ENCODE measurements at regions not wholly inside any gene's neighbourhood (a gene's known extent, or its start where the extent isn't known, plus 50 kb on each side); places are given as distances from the start of the nearest gene placed in this dataset.

DNA sequence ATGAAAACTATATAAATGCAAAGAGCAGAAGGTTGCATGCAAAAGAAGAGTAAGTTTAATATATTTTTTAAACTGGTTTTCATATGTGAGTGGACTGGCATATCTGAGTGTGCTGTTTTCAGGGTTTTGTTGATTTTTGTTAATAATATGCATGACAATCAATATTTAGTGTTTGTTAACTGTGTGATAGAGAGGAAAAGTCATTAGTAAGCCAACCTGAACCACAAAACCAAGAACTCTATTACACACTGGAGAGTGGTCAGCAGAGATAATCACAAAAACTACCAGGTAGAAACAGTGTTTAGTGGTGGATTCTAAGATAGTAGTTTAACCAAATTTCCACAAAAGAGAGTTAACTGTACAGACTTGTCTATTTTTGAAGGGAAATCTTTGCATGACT lies 396.9 kb downstream of the GASK1B start:
- ATAC-seq (no peak), FAIRE-seq (no peak), DNase-seq (ENCODE audit: low read depth, low spot score) (no peak)
- H3K4me2 ChIP-seq (ENCODE audit: control insufficient read depth, insufficient read depth), result no peak overlapping the region
- no peak overlapping the region for H3K27ac ChIP-seq (ENCODE audit: control insufficient read depth, insufficient read depth)
- SMC1A ChIA-PET (ENCODE audit: uncharacterized antibody, unreplicated experiment), result no interaction called here
- H3K79me2 ChIP-seq (ENCODE audit: control insufficient read depth, insufficient read depth, low read length), result no peaks in the 10 kb centered on the region
- RAD21 ChIA-PET (ENCODE audit: unreplicated experiment), result no interaction called here
- no peak overlapping the region for H3K4me3 ChIP-seq
- BruUV-seq (replicated peaks), result no TSS peak
- no peaks in the 10 kb centered on the region for H4K20me1 ChIP-seq (ENCODE audit: control insufficient read depth, insufficient read depth)
- H3K36me3 ChIP-seq (ENCODE audit: control insufficient read depth in 2 of 2, insufficient read depth in 2 of 2, low read length in 1 of 2), result no peaks in the 10 kb centered on the region
- POLR2A ChIA-PET, result no interaction called here
- no peaks in the 10 kb centered on the region for H3K27me3 ChIP-seq (replicated peaks in 1 of 2; ENCODE audit: control insufficient read depth in 2 of 2, insufficient read depth in 2 of 2, low read length in 1 of 2)
- CTCF ChIA-PET, result no interaction called here
- in situ Hi-C loops (cut with MboI) (no loop called here), intact Hi-C loops (cut with micrococcal nuclease; ENCODE audit: unreplicated experiment) (no loop called here)
- H3K9me3 ChIP-seq (replicated peaks; ENCODE audit: control insufficient read depth, insufficient read depth, low read length), result no peaks in the 10 kb centered on the region
- no peak overlapping the region for H2AFZ ChIP-seq (ENCODE audit: control insufficient read depth, low read depth, low read length)
- no peak overlapping the region for H3K9ac ChIP-seq (ENCODE audit: control insufficient read depth, insufficient read depth, low read length)
- no peaks in the 10 kb centered on the region for H3K4me1 ChIP-seq (ENCODE audit: control insufficient read depth, insufficient read depth, low read length)
- TF ChIP-seq ZNF274 (IDR thresholded peaks at IDR 0.05; ENCODE audit: insufficient read depth, insufficient read length) (no peak), IRF4 (IDR thresholded peaks at IDR 0.05; ENCODE audit: low read depth, low read length) (no peak), NFXL1 (IDR thresholded peaks at IDR 0.05; ENCODE audit: borderline replicate concordance) (no peak), EZH2 (IDR thresholded peaks at IDR 0.05; ENCODE audit: borderline replicate concordance, control insufficient read depth, low read depth, low read length) (no peak), LARP7 (IDR thresholded peaks at IDR 0.05) (no peak)
- TF ChIP-seq, protein P1, sequence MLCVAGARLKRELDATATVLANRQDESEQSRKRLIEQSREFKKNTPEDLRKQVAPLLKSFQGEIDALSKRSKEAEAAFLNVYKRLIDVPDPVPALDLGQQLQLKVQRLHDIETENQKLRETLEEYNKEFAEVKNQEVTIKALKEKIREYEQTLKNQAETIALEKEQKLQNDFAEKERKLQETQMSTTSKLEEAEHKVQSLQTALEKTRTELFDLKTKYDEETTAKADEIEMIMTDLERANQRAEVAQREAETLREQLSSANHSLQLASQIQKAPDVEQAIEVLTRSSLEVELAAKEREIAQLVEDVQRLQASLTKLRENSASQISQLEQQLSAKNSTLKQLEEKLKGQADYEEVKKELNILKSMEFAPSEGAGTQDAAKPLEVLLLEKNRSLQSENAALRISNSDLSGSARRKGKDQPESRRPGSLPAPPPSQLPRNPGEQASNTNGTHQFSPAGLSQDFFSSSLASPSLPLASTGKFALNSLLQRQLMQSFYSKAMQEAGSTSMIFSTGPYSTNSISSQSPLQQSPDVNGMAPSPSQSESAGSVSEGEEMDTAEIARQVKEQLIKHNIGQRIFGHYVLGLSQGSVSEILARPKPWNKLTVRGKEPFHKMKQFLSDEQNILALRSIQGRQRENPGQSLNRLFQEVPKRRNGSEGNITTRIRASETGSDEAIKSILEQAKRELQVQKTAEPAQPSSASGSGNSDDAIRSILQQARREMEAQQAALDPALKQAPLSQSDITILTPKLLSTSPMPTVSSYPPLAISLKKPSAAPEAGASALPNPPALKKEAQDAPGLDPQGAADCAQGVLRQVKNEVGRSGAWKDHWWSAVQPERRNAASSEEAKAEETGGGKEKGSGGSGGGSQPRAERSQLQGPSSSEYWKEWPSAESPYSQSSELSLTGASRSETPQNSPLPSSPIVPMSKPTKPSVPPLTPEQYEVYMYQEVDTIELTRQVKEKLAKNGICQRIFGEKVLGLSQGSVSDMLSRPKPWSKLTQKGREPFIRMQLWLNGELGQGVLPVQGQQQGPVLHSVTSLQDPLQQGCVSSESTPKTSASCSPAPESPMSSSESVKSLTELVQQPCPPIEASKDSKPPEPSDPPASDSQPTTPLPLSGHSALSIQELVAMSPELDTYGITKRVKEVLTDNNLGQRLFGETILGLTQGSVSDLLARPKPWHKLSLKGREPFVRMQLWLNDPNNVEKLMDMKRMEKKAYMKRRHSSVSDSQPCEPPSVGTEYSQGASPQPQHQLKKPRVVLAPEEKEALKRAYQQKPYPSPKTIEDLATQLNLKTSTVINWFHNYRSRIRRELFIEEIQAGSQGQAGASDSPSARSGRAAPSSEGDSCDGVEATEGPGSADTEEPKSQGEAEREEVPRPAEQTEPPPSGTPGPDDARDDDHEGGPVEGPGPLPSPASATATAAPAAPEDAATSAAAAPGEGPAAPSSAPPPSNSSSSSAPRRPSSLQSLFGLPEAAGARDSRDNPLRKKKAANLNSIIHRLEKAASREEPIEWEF (IDR thresholded peaks at IDR 0.05; ENCODE audit: insufficient replicate concordance, low read depth, low read length), result no peak
- TF ChIP-seq, protein P2, sequence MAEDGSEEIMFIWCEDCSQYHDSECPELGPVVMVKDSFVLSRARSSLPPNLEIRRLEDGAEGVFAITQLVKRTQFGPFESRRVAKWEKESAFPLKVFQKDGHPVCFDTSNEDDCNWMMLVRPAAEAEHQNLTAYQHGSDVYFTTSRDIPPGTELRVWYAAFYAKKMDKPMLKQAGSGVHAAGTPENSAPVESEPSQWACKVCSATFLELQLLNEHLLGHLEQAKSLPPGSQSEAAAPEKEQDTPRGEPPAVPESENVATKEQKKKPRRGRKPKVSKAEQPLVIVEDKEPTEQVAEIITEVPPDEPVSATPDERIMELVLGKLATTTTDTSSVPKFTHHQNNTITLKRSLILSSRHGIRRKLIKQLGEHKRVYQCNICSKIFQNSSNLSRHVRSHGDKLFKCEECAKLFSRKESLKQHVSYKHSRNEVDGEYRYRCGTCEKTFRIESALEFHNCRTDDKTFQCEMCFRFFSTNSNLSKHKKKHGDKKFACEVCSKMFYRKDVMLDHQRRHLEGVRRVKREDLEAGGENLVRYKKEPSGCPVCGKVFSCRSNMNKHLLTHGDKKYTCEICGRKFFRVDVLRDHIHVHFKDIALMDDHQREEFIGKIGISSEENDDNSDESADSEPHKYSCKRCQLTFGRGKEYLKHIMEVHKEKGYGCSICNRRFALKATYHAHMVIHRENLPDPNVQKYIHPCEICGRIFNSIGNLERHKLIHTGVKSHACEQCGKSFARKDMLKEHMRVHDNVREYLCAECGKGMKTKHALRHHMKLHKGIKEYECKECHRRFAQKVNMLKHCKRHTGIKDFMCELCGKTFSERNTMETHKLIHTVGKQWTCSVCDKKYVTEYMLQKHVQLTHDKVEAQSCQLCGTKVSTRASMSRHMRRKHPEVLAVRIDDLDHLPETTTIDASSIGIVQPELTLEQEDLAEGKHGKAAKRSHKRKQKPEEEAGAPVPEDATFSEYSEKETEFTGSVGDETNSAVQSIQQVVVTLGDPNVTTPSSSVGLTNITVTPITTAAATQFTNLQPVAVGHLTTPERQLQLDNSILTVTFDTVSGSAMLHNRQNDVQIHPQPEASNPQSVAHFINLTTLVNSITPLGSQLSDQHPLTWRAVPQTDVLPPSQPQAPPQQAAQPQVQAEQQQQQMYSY (CRISPR knock-in tag; IDR thresholded peaks at IDR 0.05), result no peak
- TF ChIP-seq, protein P3, sequence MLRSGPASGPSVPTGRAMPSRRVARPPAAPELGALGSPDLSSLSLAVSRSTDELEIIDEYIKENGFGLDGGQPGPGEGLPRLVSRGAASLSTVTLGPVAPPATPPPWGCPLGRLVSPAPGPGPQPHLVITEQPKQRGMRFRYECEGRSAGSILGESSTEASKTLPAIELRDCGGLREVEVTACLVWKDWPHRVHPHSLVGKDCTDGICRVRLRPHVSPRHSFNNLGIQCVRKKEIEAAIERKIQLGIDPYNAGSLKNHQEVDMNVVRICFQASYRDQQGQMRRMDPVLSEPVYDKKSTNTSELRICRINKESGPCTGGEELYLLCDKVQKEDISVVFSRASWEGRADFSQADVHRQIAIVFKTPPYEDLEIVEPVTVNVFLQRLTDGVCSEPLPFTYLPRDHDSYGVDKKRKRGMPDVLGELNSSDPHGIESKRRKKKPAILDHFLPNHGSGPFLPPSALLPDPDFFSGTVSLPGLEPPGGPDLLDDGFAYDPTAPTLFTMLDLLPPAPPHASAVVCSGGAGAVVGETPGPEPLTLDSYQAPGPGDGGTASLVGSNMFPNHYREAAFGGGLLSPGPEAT (IDR thresholded peaks at IDR 0.05; ENCODE audit: low read depth), result no peak
- TF ChIP-seq, protein P4, sequence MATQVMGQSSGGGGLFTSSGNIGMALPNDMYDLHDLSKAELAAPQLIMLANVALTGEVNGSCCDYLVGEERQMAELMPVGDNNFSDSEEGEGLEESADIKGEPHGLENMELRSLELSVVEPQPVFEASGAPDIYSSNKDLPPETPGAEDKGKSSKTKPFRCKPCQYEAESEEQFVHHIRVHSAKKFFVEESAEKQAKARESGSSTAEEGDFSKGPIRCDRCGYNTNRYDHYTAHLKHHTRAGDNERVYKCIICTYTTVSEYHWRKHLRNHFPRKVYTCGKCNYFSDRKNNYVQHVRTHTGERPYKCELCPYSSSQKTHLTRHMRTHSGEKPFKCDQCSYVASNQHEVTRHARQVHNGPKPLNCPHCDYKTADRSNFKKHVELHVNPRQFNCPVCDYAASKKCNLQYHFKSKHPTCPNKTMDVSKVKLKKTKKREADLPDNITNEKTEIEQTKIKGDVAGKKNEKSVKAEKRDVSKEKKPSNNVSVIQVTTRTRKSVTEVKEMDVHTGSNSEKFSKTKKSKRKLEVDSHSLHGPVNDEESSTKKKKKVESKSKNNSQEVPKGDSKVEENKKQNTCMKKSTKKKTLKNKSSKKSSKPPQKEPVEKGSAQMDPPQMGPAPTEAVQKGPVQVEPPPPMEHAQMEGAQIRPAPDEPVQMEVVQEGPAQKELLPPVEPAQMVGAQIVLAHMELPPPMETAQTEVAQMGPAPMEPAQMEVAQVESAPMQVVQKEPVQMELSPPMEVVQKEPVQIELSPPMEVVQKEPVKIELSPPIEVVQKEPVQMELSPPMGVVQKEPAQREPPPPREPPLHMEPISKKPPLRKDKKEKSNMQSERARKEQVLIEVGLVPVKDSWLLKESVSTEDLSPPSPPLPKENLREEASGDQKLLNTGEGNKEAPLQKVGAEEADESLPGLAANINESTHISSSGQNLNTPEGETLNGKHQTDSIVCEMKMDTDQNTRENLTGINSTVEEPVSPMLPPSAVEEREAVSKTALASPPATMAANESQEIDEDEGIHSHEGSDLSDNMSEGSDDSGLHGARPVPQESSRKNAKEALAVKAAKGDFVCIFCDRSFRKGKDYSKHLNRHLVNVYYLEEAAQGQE (IDR thresholded peaks at IDR 0.05; ENCODE audit: low read depth, low read length), result no peak
